ENCODE measurements at regions not wholly inside any gene's neighbourhood (a gene's known extent, or its start where the extent isn't known, plus 50 kb on each side); places are given as distances from the start of the nearest gene placed in this dataset.

DNA sequence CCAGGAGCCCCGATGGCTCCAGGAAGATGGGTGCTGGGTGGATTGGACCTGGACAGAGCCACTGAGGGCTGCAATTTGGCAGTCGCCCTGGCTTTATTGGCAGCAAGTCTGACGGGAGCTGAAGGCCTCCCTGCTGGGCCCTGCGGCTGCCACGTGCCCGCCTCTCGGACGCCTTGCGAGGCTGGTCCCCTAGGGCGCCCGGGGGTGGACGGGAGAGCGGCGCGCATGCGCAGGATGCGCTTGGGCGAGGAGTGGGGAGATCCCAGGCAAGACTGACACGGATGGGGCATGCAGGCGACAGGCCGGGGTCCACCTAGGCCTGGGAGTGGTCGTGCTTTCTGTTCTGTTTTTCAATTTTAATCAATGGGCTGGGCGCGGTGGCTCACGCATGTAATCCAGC, 150.0 kb downstream of the ADAMTS15 start:
- TF ChIP-seq, protein P1, sequence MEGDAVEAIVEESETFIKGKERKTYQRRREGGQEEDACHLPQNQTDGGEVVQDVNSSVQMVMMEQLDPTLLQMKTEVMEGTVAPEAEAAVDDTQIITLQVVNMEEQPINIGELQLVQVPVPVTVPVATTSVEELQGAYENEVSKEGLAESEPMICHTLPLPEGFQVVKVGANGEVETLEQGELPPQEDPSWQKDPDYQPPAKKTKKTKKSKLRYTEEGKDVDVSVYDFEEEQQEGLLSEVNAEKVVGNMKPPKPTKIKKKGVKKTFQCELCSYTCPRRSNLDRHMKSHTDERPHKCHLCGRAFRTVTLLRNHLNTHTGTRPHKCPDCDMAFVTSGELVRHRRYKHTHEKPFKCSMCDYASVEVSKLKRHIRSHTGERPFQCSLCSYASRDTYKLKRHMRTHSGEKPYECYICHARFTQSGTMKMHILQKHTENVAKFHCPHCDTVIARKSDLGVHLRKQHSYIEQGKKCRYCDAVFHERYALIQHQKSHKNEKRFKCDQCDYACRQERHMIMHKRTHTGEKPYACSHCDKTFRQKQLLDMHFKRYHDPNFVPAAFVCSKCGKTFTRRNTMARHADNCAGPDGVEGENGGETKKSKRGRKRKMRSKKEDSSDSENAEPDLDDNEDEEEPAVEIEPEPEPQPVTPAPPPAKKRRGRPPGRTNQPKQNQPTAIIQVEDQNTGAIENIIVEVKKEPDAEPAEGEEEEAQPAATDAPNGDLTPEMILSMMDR (IDR thresholded peaks at IDR 0.05): no peak
- no peak for TF ChIP-seq POLR2A (IDR thresholded peaks at IDR 0.05)
